Left lobe of liver (tissue), 2 donors: ENCODE measurements at regions not wholly inside any gene's neighbourhood (a gene's known extent, or its start where the extent isn't known, plus 50 kb on each side); places are given as distances from the start of the nearest gene placed in this dataset.
"Not testable (repeated sequence)": the region's sequence is repeated elsewhere in the genome, so short reads cannot be mapped to it uniquely, and the experiment has no call there.

Experiments used
- ATAC-seq: fragments of 200-7000 bp; cut with Tn5 transposase; one replicate; pipeline ENCODE4 v1.9.1; 2020; ENCODE audit warnings: mild to moderate bottlenecking, moderate library complexity
- DNase-seq: peaks from one replicate; pipeline ENCODE4 v3.0.0-alpha.2; 2020; ENCODE audit warnings: low spot score
- donor health status: DM: no; HTN: no; CAD: no; lungs with moderate emphysema.
- donor health status: DM: no; HTN: yes; CAD: no.

- ATAC-seq (no peak), DNase-seq (no peak)
Measured at GRCh38 chr4:23422878-23423277, 467.0 kb downstream of the PPARGC1A start.

GRCh38 chr4:23413631-23414030 is 476.2 kb downstream of the PPARGC1A start:
- ATAC-seq: no peak
- DNase-seq: no peak

GRCh38 chr4:23412701-23413100 is 477.1 kb downstream of the PPARGC1A start:
- DNase-seq: no peak
- no peak for ATAC-seq

GRCh38 chr4:23408913-23409312 is 480.9 kb downstream of the PPARGC1A start:
- not testable (repeated sequence) for DNase-seq, ATAC-seq

- no peak for ATAC-seq
- no peak for DNase-seq
Measured at GRCh38 chr4:23401572-23401971, 488.3 kb downstream of the PPARGC1A start.

GRCh38 chr4:23392860-23393458 is 496.9 kb downstream of the PPARGC1A start:
- no peak for DNase-seq
- ATAC-seq: no peak

- ATAC-seq (no peak), DNase-seq (no peak)
Measured at GRCh38 chr4:23390246-23390645, 499.6 kb downstream of the PPARGC1A start.

- ATAC-seq: peak; percentile 60
- no peak for DNase-seq
Measured at GRCh38 chr4:23388699-23389395, 501.0 kb downstream of the PPARGC1A start.

GRCh38 chr4:23388255-23388654 is 501.6 kb downstream of the PPARGC1A start:
- DNase-seq (no peak), ATAC-seq (no peak)

- no peak for DNase-seq
- ATAC-seq: no peak
Measured at GRCh38 chr4:23384741-23385140, 505.1 kb downstream of the PPARGC1A start.

GRCh38 chr4:23382879-23383278 is 507.0 kb downstream of the PPARGC1A start:
- ATAC-seq: no peak
- DNase-seq: no peak

GRCh38 chr4:23374259-23374658 is 515.6 kb downstream of the PPARGC1A start:
- ATAC-seq (no peak), DNase-seq (no peak)

- no peak for DNase-seq
- ATAC-seq: no peak
Measured at GRCh38 chr4:23373261-23373660, 516.6 kb downstream of the PPARGC1A start.

GRCh38 chr4:23371533-23371932 is 518.3 kb downstream of the PPARGC1A start:
- DNase-seq (no peak), ATAC-seq (no peak)

- ATAC-seq (no peak), DNase-seq (no peak)
Measured at GRCh38 chr4:23369331-23369730, 520.5 kb downstream of the PPARGC1A start.

GRCh38 chr4:23368081-23368697 is 521.7 kb downstream of the PPARGC1A start:
- peak; percentile 96 for ATAC-seq
- DNase-seq: peak; percentile 44

GRCh38 chr4:23366557-23366906 is 523.3 kb downstream of the PPARGC1A start:
- DNase-seq (no peak), ATAC-seq (no peak)

- no peak for DNase-seq
Measured at GRCh38 chr4:23365871-23366556, 523.8 kb downstream of the PPARGC1A start.

GRCh38 chr4:23365086-23365485 is 524.8 kb downstream of the PPARGC1A start:
- DNase-seq: no peak
- no peak for ATAC-seq

More at GRCh38 chr4:23365871-23366556, 523.8 kb downstream of the PPARGC1A start:
- no peak for ATAC-seq

GRCh38 chr4:23364167-23364566 is 525.7 kb downstream of the PPARGC1A start:
- ATAC-seq (no peak), DNase-seq (no peak)

GRCh38 chr4:23361453-23361852 is 528.4 kb downstream of the PPARGC1A start:
- no peak for ATAC-seq
- DNase-seq: no peak

- ATAC-seq (no peak), DNase-seq (no peak)
Measured at GRCh38 chr4:23360718-23361117, 529.1 kb downstream of the PPARGC1A start.
